IMR-90 (cell line): ENCODE measurements at regions not wholly inside any gene's neighbourhood (a gene's known extent, or its start where the extent isn't known, plus 50 kb on each side); places are given as distances from the start of the nearest gene placed in this dataset.

Experiments
- ATAC-seq: fragments of 200-7000 bp; cut with Tn5 transposase; 2 replicates; pipeline ENCODE4 v1.9.1; 2020; ENCODE audit warnings: low read depth, mild to moderate bottlenecking, moderate library complexity
- BruUV-seq: library from RNA; stranded (reverse); fragments of 400-500 nt; replicated peaks from 2 replicates; lab custom pipeline; 2021; lab: Mats Ljungman, UMichigan
- CTCF ChIA-PET: fragments of 300-600 bp; formaldehyde crosslinking; extraction: SDS; loops from one replicate; lab custom pipeline; 2021; ENCODE audit warnings: antibody characterized with exemption; lab: Yijun Ruan, JAX
- POLR2A ChIA-PET: fragments of 300-600 bp; sonication (Branson Sonifier 250); formaldehyde crosslinking; loops from one replicate; lab custom pipeline; 2022; ENCODE audit warnings: antibody characterized with exemption; ENCODE audit not compliant: unreplicated experiment; lab: Charles Lee
- DNase-seq: peaks from one replicate; pipeline ENCODE4 v3.0.0; 2013
- H2AFZ ChIP-seq: replicated peaks from 2 replicates; pipeline ENCODE3; 2013; ENCODE audit warnings: low read length, mild to moderate bottlenecking; ENCODE audit not compliant: poor library complexity
- H2AK5ac ChIP-seq: 2 replicates; pipeline ENCODE4 v1.6.1; 2013; ENCODE audit warnings: low read depth, low read length, inconsistent platforms
- H2AK9ac ChIP-seq: replicated peaks from 2 replicates; pipeline ENCODE3; 2013; ENCODE audit warnings: mild to moderate bottlenecking, low read depth, low read length, moderate library complexity; ENCODE audit not compliant: poor library complexity
- H2BK120ac ChIP-seq: 2 replicates; pipeline ENCODE4 v1.6.1; 2013; ENCODE audit warnings: low read depth, low read length, inconsistent platforms
- H2BK15ac ChIP-seq: 3 replicates; pipeline ENCODE4 v1.6.1; 2013; ENCODE audit warnings: low read depth, low read length, inconsistent platforms
- H2BK20ac ChIP-seq: 2 replicates; pipeline ENCODE4 v1.6.1; 2013; ENCODE audit warnings: low read depth, mild to moderate bottlenecking, inconsistent platforms, low read length, moderate library complexity
- H2BK5ac ChIP-seq: 2 replicates; pipeline ENCODE4 v1.6.1; 2013; ENCODE audit warnings: mild to moderate bottlenecking, low read depth, low read length, inconsistent platforms; ENCODE audit not compliant: poor library complexity, severe bottlenecking
- H3K14ac ChIP-seq: replicated peaks from 2 replicates; pipeline ENCODE4 v1.6.1; 2013; ENCODE audit warnings: low read depth, low read length, inconsistent platforms
- H3K18ac ChIP-seq: 2 replicates; pipeline ENCODE4 v1.6.1; 2013; ENCODE audit warnings: low read depth, low read length, control low read depth
- H3K23ac ChIP-seq: 2 replicates; pipeline ENCODE4 v1.6.1; 2013; ENCODE audit warnings: low read depth, low read length, inconsistent platforms
- H3K27ac ChIP-seq: 2 replicates; pipeline ENCODE4 v1.5.1; 2013; ENCODE audit warnings: mild to moderate bottlenecking, control low read depth, low read length; ENCODE audit not compliant: insufficient read depth
- H3K27me3 ChIP-seq: 2 replicates; pipeline ENCODE4 v1.6.1; 2013; ENCODE audit warnings: low read length; ENCODE audit not compliant: control insufficient read depth, insufficient read depth
- H3K36me3 ChIP-seq: 2 replicates; pipeline ENCODE4 v1.6.1; 2013; ENCODE audit warnings: low read length, mixed read lengths; ENCODE audit not compliant: control insufficient read depth, insufficient read depth
- H3K4ac ChIP-seq: 2 replicates; pipeline ENCODE4 v1.6.1; 2013; ENCODE audit warnings: low read depth, low read length, inconsistent platforms
- H3K4me1 ChIP-seq: 2 replicates; pipeline ENCODE4 v1.6.1; 2013; ENCODE audit warnings: low read length, mixed read lengths; ENCODE audit not compliant: control insufficient read depth, insufficient read depth
- H3K4me2 ChIP-seq: 2 replicates; pipeline ENCODE4 v1.6.1; 2013; ENCODE audit warnings: low read depth, mild to moderate bottlenecking, control low read depth, low read length, moderate library complexity
- H3K4me3 ChIP-seq: 2 replicates; pipeline ENCODE4 v1.5.1; 2013; ENCODE audit warnings: low read depth, mild to moderate bottlenecking, control low read depth, low read length, moderate library complexity; ENCODE audit not compliant: insufficient read depth
- H3K56ac ChIP-seq: 2 replicates; pipeline ENCODE4 v1.6.1; 2013; ENCODE audit warnings: low read length, inconsistent platforms; ENCODE audit not compliant: insufficient read depth; ENCODE audit errors: extremely low read depth
- H3K79me1 ChIP-seq, 2 experiments: 2 replicates each; pipeline ENCODE4 v1.6.1; 2013; ENCODE audit warnings: low read length in 2 of 2, inconsistent platforms in 1 of 2, low read depth in 1 of 2
- H3K9ac ChIP-seq: 2 replicates; pipeline ENCODE4 v1.6.1; 2013; ENCODE audit warnings: low read depth, low read length, control low read depth
- H3K9me1 ChIP-seq: 2 replicates; pipeline ENCODE4 v1.6.1; 2013; ENCODE audit warnings: low read length, inconsistent platforms; ENCODE audit not compliant: insufficient read depth
- H3K9me3 ChIP-seq: 2 replicates; pipeline ENCODE4 v1.6.1; 2013; ENCODE audit warnings: low read length; ENCODE audit not compliant: control insufficient read depth, insufficient read depth
- H4K20me1 ChIP-seq: 2 replicates; pipeline ENCODE4 v1.6.1; 2013; ENCODE audit warnings: low read length, inconsistent platforms; ENCODE audit not compliant: insufficient read depth
- H4K5ac ChIP-seq: 2 replicates; pipeline ENCODE4 v1.6.1; 2013; ENCODE audit warnings: mild to moderate bottlenecking, low read depth, low read length, control low read depth
- H4K8ac ChIP-seq, 2 experiments: 2 replicates each; pipeline ENCODE4 v1.6.1; 2013; ENCODE audit warnings: low read depth in 2 of 2, low read length in 2 of 2, control low read depth in 1 of 2, inconsistent platforms in 1 of 2
- H4K91ac ChIP-seq: 2 replicates; pipeline ENCODE4 v1.6.1; 2013; ENCODE audit warnings: low read depth, low read length, inconsistent platforms; ENCODE audit not compliant: insufficient read depth
- FOS ChIP-seq: fragments of 150-350 bp; IDR thresholded peaks from 2 replicates; pipeline ENCODE4 v1.6.1; 2016; ENCODE audit warnings: low read depth, low read length
- MXI1 ChIP-seq: IDR thresholded peaks from 2 replicates; pipeline ENCODE4 v1.6.1; 2012; ENCODE audit warnings: low read depth, mild to moderate bottlenecking, low read length, moderate library complexity, borderline replicate concordance
- POLR2A ChIP-seq: IDR thresholded peaks from 2 replicates; pipeline ENCODE4 v1.6.1; 2012; ENCODE audit warnings: mild to moderate bottlenecking, low read depth, low read length
- RCOR1 ChIP-seq: IDR thresholded peaks from 2 replicates; pipeline ENCODE4 v1.6.1; 2012; ENCODE audit warnings: mild to moderate bottlenecking, low read length, improper control_type of control experiment; ENCODE audit not compliant: insufficient replicate concordance
- WGBS, 2 experiments: methylation state at CpG; one replicate each; pipeline versions ENCODE4 v1.1.5 to v1.1.7; 2013; ENCODE audit warnings: missing lambda C conversion rate in 2 of 2; ENCODE audit not compliant: insufficient read length in 1 of 2; ENCODE audit errors: extremely low coverage in 2 of 2; 5-methylcytosine and 5-hydroxymethylcytosine counted together
- dilution Hi-C: fragments of 300-500 bp; cut with HindIII; formaldehyde crosslinking; loops from one replicate; pipeline ENCODE4 v1.14.3; 2018; ENCODE audit warnings: low sequenced_read_pairs; ENCODE audit not compliant: unreplicated experiment
- in situ Hi-C: fragments of 300-500 bp; cut with MboI; formaldehyde crosslinking; loops from 3 replicates; pipeline ENCODE4 v1.14.3; 2019; ENCODE audit warnings: low sequenced_read_pairs, inconsistent platforms, mixed read lengths
- intact Hi-C: fragments of 100-400 bp; cut with micrococcal nuclease; formaldehyde crosslinking; loops from 2 replicates; pipeline ENCODE4 v1.10.0; 2022

- intact Hi-C loops = no loop called here
- Histone ChIP-seq H2BK5ac (no peak overlapping the region), H2BK15ac (no peak overlapping the region), H2AK9ac (no peak overlapping the region), H3K4me2 (no peak overlapping the region), H4K20me1 (no peaks in the 10 kb centered on the region), H3K56ac (no peak overlapping the region), H3K18ac (no peak overlapping the region), H3K23ac (no peak overlapping the region), H3K4me3 (no peak overlapping the region), H3K9ac (no peak overlapping the region), H4K8ac (no peak overlapping the region), H3K27ac (no peak overlapping the region), H3K9me3 (no peaks in the 10 kb centered on the region), H3K36me3 (no peaks in the 10 kb centered on the region), H3K27me3 (no peaks in the 10 kb centered on the region), H2BK120ac (no peak overlapping the region), H3K9me1 (no peaks in the 10 kb centered on the region), H3K4ac (no peak overlapping the region), H2AFZ (no peak overlapping the region), H3K14ac (no peak overlapping the region), H2AK5ac (no peak overlapping the region), H4K91ac (no peak overlapping the region), H2BK20ac (no peak overlapping the region), H4K5ac (no peak overlapping the region), H3K79me1 (no peaks in the 10 kb centered on the region), H3K4me1 (no peaks in the 10 kb centered on the region)
- WGBS, 2 experiments = no CpG with 5 or more reads among the region's 2 CpGs
- dilution Hi-C loops = no loop called here
- BruUV-seq = no TSS peak
- ATAC-seq (no peak), DNase-seq (no peak)
- in situ Hi-C loops = no loop called here
- CTCF ChIA-PET = no interaction called here
- TF ChIP-seq RCOR1 (no peak), FOS (no peak), POLR2A (no peak), MXI1 (no peak)
- POLR2A ChIA-PET = no interaction called here
Observed at GRCh38 chr13:72544042-72544441, 183.4 kb downstream of the MZT1 start.
